IMR-90 (cell line): ENCODE measurements at regions not wholly inside any gene's neighbourhood (a gene's known extent, or its start where the extent isn't known, plus 50 kb on each side); places are given as distances from the start of the nearest gene placed in this dataset.

Experiments used
- ATAC-seq: fragments of 200-7000 bp; cut with Tn5 transposase; 2 replicates; pipeline ENCODE4 v1.9.1; 2020; ENCODE audit warnings: low read depth, mild to moderate bottlenecking, moderate library complexity
- BruUV-seq: library from RNA; stranded (reverse); fragments of 400-500 nt; replicated peaks from 2 replicates; lab custom pipeline; 2021; lab: Mats Ljungman, UMichigan
- CTCF ChIA-PET: fragments of 300-600 bp; formaldehyde crosslinking; extraction: SDS; loops from one replicate; lab custom pipeline; 2021; ENCODE audit warnings: antibody characterized with exemption; lab: Yijun Ruan, JAX
- POLR2A ChIA-PET: fragments of 300-600 bp; sonication (Branson Sonifier 250); formaldehyde crosslinking; loops from one replicate; lab custom pipeline; 2022; ENCODE audit warnings: antibody characterized with exemption; ENCODE audit not compliant: unreplicated experiment; lab: Charles Lee
- DNase-seq: peaks from one replicate; pipeline ENCODE4 v3.0.0; 2013
- H2AFZ ChIP-seq: replicated peaks from 2 replicates; pipeline ENCODE3; 2013; ENCODE audit warnings: low read length, mild to moderate bottlenecking; ENCODE audit not compliant: poor library complexity
- H2AK5ac ChIP-seq: 2 replicates; pipeline ENCODE4 v1.6.1; 2013; ENCODE audit warnings: low read depth, low read length, inconsistent platforms
- H2AK9ac ChIP-seq: replicated peaks from 2 replicates; pipeline ENCODE3; 2013; ENCODE audit warnings: mild to moderate bottlenecking, low read depth, low read length, moderate library complexity; ENCODE audit not compliant: poor library complexity
- H2BK120ac ChIP-seq: 2 replicates; pipeline ENCODE4 v1.6.1; 2013; ENCODE audit warnings: low read depth, low read length, inconsistent platforms
- H2BK15ac ChIP-seq: 3 replicates; pipeline ENCODE4 v1.6.1; 2013; ENCODE audit warnings: low read depth, low read length, inconsistent platforms
- H2BK20ac ChIP-seq: 2 replicates; pipeline ENCODE4 v1.6.1; 2013; ENCODE audit warnings: low read depth, mild to moderate bottlenecking, inconsistent platforms, low read length, moderate library complexity
- H2BK5ac ChIP-seq: 2 replicates; pipeline ENCODE4 v1.6.1; 2013; ENCODE audit warnings: mild to moderate bottlenecking, low read depth, low read length, inconsistent platforms; ENCODE audit not compliant: poor library complexity, severe bottlenecking
- H3K14ac ChIP-seq: replicated peaks from 2 replicates; pipeline ENCODE4 v1.6.1; 2013; ENCODE audit warnings: low read depth, low read length, inconsistent platforms
- H3K18ac ChIP-seq: 2 replicates; pipeline ENCODE4 v1.6.1; 2013; ENCODE audit warnings: low read depth, low read length, control low read depth
- H3K23ac ChIP-seq: 2 replicates; pipeline ENCODE4 v1.6.1; 2013; ENCODE audit warnings: low read depth, low read length, inconsistent platforms
- H3K27ac ChIP-seq: 2 replicates; pipeline ENCODE4 v1.5.1; 2013; ENCODE audit warnings: mild to moderate bottlenecking, control low read depth, low read length; ENCODE audit not compliant: insufficient read depth
- H3K27me3 ChIP-seq: 2 replicates; pipeline ENCODE4 v1.6.1; 2013; ENCODE audit warnings: low read length; ENCODE audit not compliant: control insufficient read depth, insufficient read depth
- H3K36me3 ChIP-seq: 2 replicates; pipeline ENCODE4 v1.6.1; 2013; ENCODE audit warnings: low read length, mixed read lengths; ENCODE audit not compliant: control insufficient read depth, insufficient read depth
- H3K4ac ChIP-seq: 2 replicates; pipeline ENCODE4 v1.6.1; 2013; ENCODE audit warnings: low read depth, low read length, inconsistent platforms
- H3K4me1 ChIP-seq: 2 replicates; pipeline ENCODE4 v1.6.1; 2013; ENCODE audit warnings: low read length, mixed read lengths; ENCODE audit not compliant: control insufficient read depth, insufficient read depth
- H3K4me2 ChIP-seq: 2 replicates; pipeline ENCODE4 v1.6.1; 2013; ENCODE audit warnings: low read depth, mild to moderate bottlenecking, control low read depth, low read length, moderate library complexity
- H3K4me3 ChIP-seq: 2 replicates; pipeline ENCODE4 v1.5.1; 2013; ENCODE audit warnings: low read depth, mild to moderate bottlenecking, control low read depth, low read length, moderate library complexity; ENCODE audit not compliant: insufficient read depth
- H3K56ac ChIP-seq: 2 replicates; pipeline ENCODE4 v1.6.1; 2013; ENCODE audit warnings: low read length, inconsistent platforms; ENCODE audit not compliant: insufficient read depth; ENCODE audit errors: extremely low read depth
- H3K79me1 ChIP-seq, 2 experiments: 2 replicates each; pipeline ENCODE4 v1.6.1; 2013; ENCODE audit warnings: low read length in 2 of 2, inconsistent platforms in 1 of 2, low read depth in 1 of 2
- H3K9ac ChIP-seq: 2 replicates; pipeline ENCODE4 v1.6.1; 2013; ENCODE audit warnings: low read depth, low read length, control low read depth
- H3K9me1 ChIP-seq: 2 replicates; pipeline ENCODE4 v1.6.1; 2013; ENCODE audit warnings: low read length, inconsistent platforms; ENCODE audit not compliant: insufficient read depth
- H3K9me3 ChIP-seq: 2 replicates; pipeline ENCODE4 v1.6.1; 2013; ENCODE audit warnings: low read length; ENCODE audit not compliant: control insufficient read depth, insufficient read depth
- H4K20me1 ChIP-seq: 2 replicates; pipeline ENCODE4 v1.6.1; 2013; ENCODE audit warnings: low read length, inconsistent platforms; ENCODE audit not compliant: insufficient read depth
- H4K5ac ChIP-seq: 2 replicates; pipeline ENCODE4 v1.6.1; 2013; ENCODE audit warnings: mild to moderate bottlenecking, low read depth, low read length, control low read depth
- H4K8ac ChIP-seq, 2 experiments: 2 replicates each; pipeline ENCODE4 v1.6.1; 2013; ENCODE audit warnings: low read depth in 2 of 2, low read length in 2 of 2, control low read depth in 1 of 2, inconsistent platforms in 1 of 2
- H4K91ac ChIP-seq: 2 replicates; pipeline ENCODE4 v1.6.1; 2013; ENCODE audit warnings: low read depth, low read length, inconsistent platforms; ENCODE audit not compliant: insufficient read depth
- BHLHE40 ChIP-seq: fragments of 150-350 bp; IDR thresholded peaks from 2 replicates; pipeline ENCODE4 v1.6.1; 2016; ENCODE audit warnings: mild to moderate bottlenecking, low read depth, low read length
- CEBPB ChIP-seq: IDR thresholded peaks from 2 replicates; pipeline ENCODE4 v1.6.1; 2012; ENCODE audit warnings: low read depth, low read length, improper control_type of control experiment
- CHD1 ChIP-seq: IDR thresholded peaks from 2 replicates; pipeline ENCODE4 v1.6.1; 2012; ENCODE audit warnings: low read depth, low read length, improper control_type of control experiment
- ELK1 ChIP-seq: fragments of 150-350 bp; IDR thresholded peaks from 2 replicates; pipeline ENCODE4 v1.6.1; 2016; ENCODE audit warnings: low read depth, mild to moderate bottlenecking, low read length, moderate library complexity, borderline replicate concordance
- FOS ChIP-seq: fragments of 150-350 bp; IDR thresholded peaks from 2 replicates; pipeline ENCODE4 v1.6.1; 2016; ENCODE audit warnings: low read depth, low read length
- MAFK ChIP-seq: IDR thresholded peaks from 2 replicates; pipeline ENCODE4 v1.6.1; 2012; ENCODE audit warnings: low read depth, low read length, improper control_type of control experiment
- MAZ ChIP-seq: IDR thresholded peaks from 2 replicates; pipeline ENCODE4 v1.6.1; 2012; ENCODE audit warnings: low read depth, mild to moderate bottlenecking, low read length, improper control_type of control experiment, moderate library complexity, borderline replicate concordance
- NFE2L2 ChIP-seq: fragments of 150-350 bp; IDR thresholded peaks from 2 replicates; pipeline ENCODE4 v1.6.1; 2016; ENCODE audit warnings: low read depth, mild to moderate bottlenecking, low read length
- POLR2A ChIP-seq: IDR thresholded peaks from 2 replicates; pipeline ENCODE4 v1.6.1; 2012; ENCODE audit warnings: mild to moderate bottlenecking, low read depth, low read length
- RAD21 ChIP-seq: IDR thresholded peaks from 2 replicates; pipeline ENCODE4 v1.6.1; 2012; ENCODE audit warnings: low read length, improper control_type of control experiment
- RCOR1 ChIP-seq: IDR thresholded peaks from 2 replicates; pipeline ENCODE4 v1.6.1; 2012; ENCODE audit warnings: mild to moderate bottlenecking, low read length, improper control_type of control experiment; ENCODE audit not compliant: insufficient replicate concordance
- RFX5 ChIP-seq: IDR thresholded peaks from 2 replicates; pipeline ENCODE4 v1.8.0; 2012; ENCODE audit warnings: low read depth, mild to moderate bottlenecking, low read length, moderate library complexity
- SMC3 ChIP-seq: fragments of 150-350 bp; IDR thresholded peaks from 2 replicates; pipeline ENCODE4 v1.6.1; 2016; ENCODE audit warnings: low read depth, mild to moderate bottlenecking, antibody characterized with exemption, low read length, moderate library complexity
- WGBS, 2 experiments: methylation state at CpG; one replicate each; pipeline versions ENCODE4 v1.1.5 to v1.1.7; 2013; ENCODE audit warnings: missing lambda C conversion rate in 2 of 2; ENCODE audit not compliant: insufficient read length in 1 of 2; ENCODE audit errors: extremely low coverage in 2 of 2; 5-methylcytosine and 5-hydroxymethylcytosine counted together
- dilution Hi-C: fragments of 300-500 bp; cut with HindIII; formaldehyde crosslinking; loops from one replicate; pipeline ENCODE4 v1.14.3; 2018; ENCODE audit warnings: low sequenced_read_pairs; ENCODE audit not compliant: unreplicated experiment
- in situ Hi-C: fragments of 300-500 bp; cut with MboI; formaldehyde crosslinking; loops from 3 replicates; pipeline ENCODE4 v1.14.3; 2019; ENCODE audit warnings: low sequenced_read_pairs, inconsistent platforms, mixed read lengths
- intact Hi-C: fragments of 100-400 bp; cut with micrococcal nuclease; formaldehyde crosslinking; loops from 2 replicates; pipeline ENCODE4 v1.10.0; 2022
- TF ChIP-seq, protein P1 (sequence below): conservative IDR thresholded peaks from 2 replicates; pipeline ENCODE4 v1.5.1; 2012; ENCODE audit warnings: mild to moderate bottlenecking, low read depth, low read length, improper control_type of control experiment

DNA sequence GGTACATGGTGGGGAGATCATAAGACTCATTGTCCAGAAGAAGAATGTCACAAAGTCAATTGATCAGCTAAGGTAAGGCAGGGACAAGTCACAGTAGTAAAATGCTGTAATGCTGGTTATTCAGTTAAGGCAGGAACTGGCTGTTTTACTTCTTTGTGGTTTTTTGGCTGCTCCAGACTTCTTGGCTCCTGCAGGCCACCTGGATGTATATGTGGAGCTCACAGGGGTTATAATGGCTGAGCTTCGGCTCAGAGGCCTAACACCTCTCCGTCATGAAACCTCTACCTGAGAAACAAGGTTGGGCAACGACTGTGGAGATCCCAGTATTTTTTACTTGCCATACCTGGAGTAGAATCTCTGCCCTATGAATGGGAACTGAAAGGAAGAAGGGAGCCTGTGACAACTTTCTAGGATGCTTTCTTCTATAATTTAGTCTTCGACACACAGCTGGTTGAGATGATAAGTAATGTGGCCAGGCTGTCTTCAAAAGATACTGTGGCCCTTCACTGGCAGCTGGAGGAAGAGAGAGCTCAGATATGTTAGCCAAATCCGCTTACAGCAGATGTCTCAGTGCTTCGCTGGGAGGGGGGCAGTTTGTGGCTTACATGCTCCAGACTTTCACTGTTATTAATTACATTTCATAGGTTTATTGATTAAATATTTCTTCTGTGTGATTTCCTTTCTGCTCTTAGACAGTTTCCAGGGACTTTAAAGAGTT lies 887.8 kb downstream of the IGSF11 start:
- in situ Hi-C loops (no loop called here), intact Hi-C loops (no loop called here), dilution Hi-C loops (no loop called here)
- DNase-seq (no peak), ATAC-seq (no peak)
- H4K8ac ChIP-seq, result no peak overlapping the region
- H2BK5ac ChIP-seq, result no peak overlapping the region
- no peaks in the 10 kb centered on the region for H3K79me1 ChIP-seq
- no TSS peak for BruUV-seq
- TF ChIP-seq SMC3, result no peak
- TF ChIP-seq ELK1, result no peak
- no peak for TF ChIP-seq RAD21
- no peak for TF ChIP-seq MAFK
- TF ChIP-seq, protein P1, sequence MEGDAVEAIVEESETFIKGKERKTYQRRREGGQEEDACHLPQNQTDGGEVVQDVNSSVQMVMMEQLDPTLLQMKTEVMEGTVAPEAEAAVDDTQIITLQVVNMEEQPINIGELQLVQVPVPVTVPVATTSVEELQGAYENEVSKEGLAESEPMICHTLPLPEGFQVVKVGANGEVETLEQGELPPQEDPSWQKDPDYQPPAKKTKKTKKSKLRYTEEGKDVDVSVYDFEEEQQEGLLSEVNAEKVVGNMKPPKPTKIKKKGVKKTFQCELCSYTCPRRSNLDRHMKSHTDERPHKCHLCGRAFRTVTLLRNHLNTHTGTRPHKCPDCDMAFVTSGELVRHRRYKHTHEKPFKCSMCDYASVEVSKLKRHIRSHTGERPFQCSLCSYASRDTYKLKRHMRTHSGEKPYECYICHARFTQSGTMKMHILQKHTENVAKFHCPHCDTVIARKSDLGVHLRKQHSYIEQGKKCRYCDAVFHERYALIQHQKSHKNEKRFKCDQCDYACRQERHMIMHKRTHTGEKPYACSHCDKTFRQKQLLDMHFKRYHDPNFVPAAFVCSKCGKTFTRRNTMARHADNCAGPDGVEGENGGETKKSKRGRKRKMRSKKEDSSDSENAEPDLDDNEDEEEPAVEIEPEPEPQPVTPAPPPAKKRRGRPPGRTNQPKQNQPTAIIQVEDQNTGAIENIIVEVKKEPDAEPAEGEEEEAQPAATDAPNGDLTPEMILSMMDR, result no peak
- no peak for TF ChIP-seq CEBPB
- TF ChIP-seq CHD1, result no peak
- TF ChIP-seq BHLHE40, result no peak
- TF ChIP-seq MAZ, result no peak
- no peak for TF ChIP-seq POLR2A
- no peak for TF ChIP-seq NFE2L2
- no peak for TF ChIP-seq FOS
- no peak for TF ChIP-seq RCOR1
- no peak for TF ChIP-seq RFX5
- H3K9ac ChIP-seq, result no peak overlapping the region
- no peak overlapping the region for H3K4me2 ChIP-seq
- H3K4me1 ChIP-seq, result no peaks in the 10 kb centered on the region
- H3K4me3 ChIP-seq, result no peak overlapping the region
- no CpG with 5 or more reads among the region's 6 CpGs for WGBS, 2 experiments
- H2BK120ac ChIP-seq, result no peak overlapping the region
- no peak overlapping the region for H3K23ac ChIP-seq
- H4K5ac ChIP-seq, result no peak overlapping the region
- H2BK20ac ChIP-seq, result no peak overlapping the region
- no peak overlapping the region for H4K91ac ChIP-seq
- no peak overlapping the region for H2AK9ac ChIP-seq
- no peak overlapping the region for H3K56ac ChIP-seq
- H2BK15ac ChIP-seq, result no peak overlapping the region
- ChIA-PET POLR2A (no interaction called here), CTCF (no interaction called here)
- no peaks in the 10 kb centered on the region; the same call in 1 of the 2 replicates for H3K27me3 ChIP-seq
- no peak overlapping the region for H3K18ac ChIP-seq
- no peak overlapping the region for H3K27ac ChIP-seq
- no peak overlapping the region for H3K14ac ChIP-seq
- H2AK5ac ChIP-seq, result no peak overlapping the region
- no peaks in the 10 kb centered on the region for H3K9me1 ChIP-seq
- no peaks in the 10 kb centered on the region for H3K9me3 ChIP-seq
- H3K36me3 ChIP-seq, result no peaks in the 10 kb centered on the region
- no peak overlapping the region for H2AFZ ChIP-seq
- no peaks in the 10 kb centered on the region for H4K20me1 ChIP-seq
- H3K4ac ChIP-seq, result no peak overlapping the region
